HepG2 (cell line): ENCODE measurements at regions not wholly inside any gene's neighbourhood (a gene's known extent, or its start where the extent isn't known, plus 50 kb on each side); places are given as distances from the start of the nearest gene placed in this dataset.

Experiments used
- ARID5B ChIP-seq: IDR thresholded peaks from 2 replicates; pipeline ENCODE4 v1.4.0; 2020; ENCODE audit warnings: mild to moderate bottlenecking, missing genetic modification reagents
- BCLAF1 ChIP-seq: fragments of 450-650 bp; IDR thresholded peaks from 2 replicates; pipeline ENCODE4 v1.6.1; 2017; ENCODE audit warnings: mild to moderate bottlenecking
- FOXA1 ChIP-seq, 2 experiments: fragments of 450-650 bp in 1 of 2; sonication (generic) in 1 of 2; formaldehyde crosslinking in 1 of 2; IDR thresholded peaks; 2 replicates each; pipeline versions ENCODE4 v1.4.0 to v1.6.1; 2016 to 2020; ENCODE audit warnings: missing genetic modification reagents in 1 of 2
- GABPA ChIP-seq, 2 experiments: IDR thresholded peaks; 2 replicates each; pipeline ENCODE4 v1.6.1; 2011 to 2016; ENCODE audit warnings: low read depth in 2 of 2, low read length in 1 of 2, missing biosample characterization in 1 of 2, missing genetic modification characterization in 1 of 2
- HMG20B ChIP-seq: conservative IDR thresholded peaks from 2 replicates; pipeline ENCODE4 v1.6.1; 2016; ENCODE audit warnings: missing genetic modification reagents, missing compliant biosample characterization
- HNF4G ChIP-seq, 2 experiments: sonication (generic) in 1 of 2; formaldehyde crosslinking in 1 of 2; IDR thresholded peaks; 2 replicates each; pipeline versions ENCODE4 v1.4.0 to v1.6.1; 2011 to 2020; ENCODE audit warnings: borderline replicate concordance in 2 of 2, low read depth in 2 of 2, mild to moderate bottlenecking in 2 of 2, low read length in 1 of 2, missing genetic modification reagents in 1 of 2, moderate library complexity in 1 of 2
- MXI1 ChIP-seq: IDR thresholded peaks from 3 replicates; pipeline ENCODE4 v1.6.1; 2012; ENCODE audit warnings: low read depth, low read length, inconsistent platforms, borderline replicate concordance
- NR2F6 ChIP-seq, 2 experiments: IDR thresholded peaks; 2 replicates each; pipeline ENCODE4 v1.6.1; 2016; ENCODE audit warnings: antibody characterized with exemption in 1 of 2, mild to moderate bottlenecking in 1 of 2
- SMC3 ChIP-seq: IDR thresholded peaks from 2 replicates; pipeline ENCODE4 v1.6.1; 2011; ENCODE audit warnings: low read length, improper control_type of control experiment
- SUZ12 ChIP-seq: fragments of 150-350 bp; IDR thresholded peaks from 2 replicates; pipeline ENCODE4 v1.6.1; 2014; ENCODE audit warnings: low read depth, low read length
- ZKSCAN8 ChIP-seq: IDR thresholded peaks from 2 replicates; pipeline ENCODE4 v1.6.1; 2016; ENCODE audit warnings: borderline replicate concordance, missing genetic modification reagents, missing compliant biosample characterization
- ZNF256 ChIP-seq: sonication (generic); formaldehyde crosslinking; conservative IDR thresholded peaks from 2 replicates; pipeline ENCODE4 v1.4.0; 2020; ENCODE audit warnings: missing genetic modification reagents
- ZNF687 ChIP-seq: sonication (generic); formaldehyde crosslinking; IDR thresholded peaks from 2 replicates; pipeline ENCODE4 v1.5.1; 2020; ENCODE audit warnings: mild to moderate bottlenecking, missing genetic modification reagents, moderate library complexity
- TF ChIP-seq, protein P1 (sequence below): IDR thresholded peaks from 2 replicates; pipeline ENCODE4 v1.6.1; 2016; ENCODE audit warnings: low read depth, borderline replicate concordance

DNA sequence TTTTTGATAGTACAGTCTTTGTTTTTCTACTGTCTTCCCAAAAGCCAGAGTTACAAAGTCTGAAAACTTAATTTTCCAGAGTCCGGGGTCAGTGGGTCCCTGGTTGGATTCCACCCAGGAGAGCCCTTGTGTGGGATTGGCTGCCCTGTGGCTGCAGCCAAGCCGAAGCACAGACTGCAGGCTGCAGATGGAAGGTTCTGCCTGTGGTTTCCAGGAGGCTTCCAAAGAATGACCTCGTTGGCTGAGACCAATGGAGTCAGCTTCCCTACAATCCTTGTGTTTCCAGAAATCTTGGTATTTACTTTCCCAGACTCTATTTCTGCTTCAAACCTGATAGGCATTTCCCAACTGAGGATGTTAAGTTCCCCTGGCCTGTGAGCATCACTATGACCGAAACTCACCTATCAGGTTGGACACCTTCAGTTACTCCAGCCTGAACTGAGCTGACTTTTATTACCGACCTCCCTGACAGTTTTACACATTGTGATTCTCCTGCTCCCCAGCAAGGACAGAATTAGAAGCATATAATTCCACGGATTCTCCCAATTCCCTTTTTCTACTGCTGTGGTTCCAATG, 117.5 kb upstream of the CCDC68 start:
- no peak for TF ChIP-seq SUZ12
- no peak for TF ChIP-seq NR2F6 (IDR thresholded peaks at IDR 0.05)
- no peak for TF ChIP-seq NR2F6 (CRISPR knock-in tag; IDR thresholded peaks at IDR 0.05)
- TF ChIP-seq ZKSCAN8 (CRISPR knock-in tag), result no peak
- no peak for TF ChIP-seq ZNF687 (CRISPR knock-in tag)
- TF ChIP-seq GABPA (IDR thresholded peaks at IDR 0.05; ENCODE audit: low read depth, low read length), result no peak
- TF ChIP-seq GABPA (CRISPR knock-in tag; IDR thresholded peaks at IDR 0.05; ENCODE audit: low read depth), result no peak
- no peak for TF ChIP-seq BCLAF1
- no peak for TF ChIP-seq FOXA1 (IDR thresholded peaks at IDR 0.05)
- TF ChIP-seq FOXA1 (CRISPR knock-in tag; IDR thresholded peaks at IDR 0.05), result no peak
- TF ChIP-seq MXI1, result no peak
- no peak for TF ChIP-seq HMG20B
- TF ChIP-seq SMC3, result no peak
- no peak for TF ChIP-seq ARID5B
- TF ChIP-seq, protein P1, sequence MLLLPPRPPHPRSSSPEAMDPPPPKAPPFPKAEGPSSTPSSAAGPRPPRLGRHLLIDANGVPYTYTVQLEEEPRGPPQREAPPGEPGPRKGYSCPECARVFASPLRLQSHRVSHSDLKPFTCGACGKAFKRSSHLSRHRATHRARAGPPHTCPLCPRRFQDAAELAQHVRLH (CRISPR knock-in tag), result no peak
- no peak for TF ChIP-seq HNF4G (IDR thresholded peaks at IDR 0.05; ENCODE audit: borderline replicate concordance, low read depth, low read length)
- no peak for TF ChIP-seq HNF4G (CRISPR knock-in tag; IDR thresholded peaks at IDR 0.05; ENCODE audit: borderline replicate concordance, low read depth)
- TF ChIP-seq ZNF256 (CRISPR knock-in tag), result no peak
